ENCODE measurements at regions not wholly inside any gene's neighbourhood (a gene's known extent, or its start where the extent isn't known, plus 50 kb on each side); places are given as distances from the start of the nearest gene placed in this dataset.

DNA sequence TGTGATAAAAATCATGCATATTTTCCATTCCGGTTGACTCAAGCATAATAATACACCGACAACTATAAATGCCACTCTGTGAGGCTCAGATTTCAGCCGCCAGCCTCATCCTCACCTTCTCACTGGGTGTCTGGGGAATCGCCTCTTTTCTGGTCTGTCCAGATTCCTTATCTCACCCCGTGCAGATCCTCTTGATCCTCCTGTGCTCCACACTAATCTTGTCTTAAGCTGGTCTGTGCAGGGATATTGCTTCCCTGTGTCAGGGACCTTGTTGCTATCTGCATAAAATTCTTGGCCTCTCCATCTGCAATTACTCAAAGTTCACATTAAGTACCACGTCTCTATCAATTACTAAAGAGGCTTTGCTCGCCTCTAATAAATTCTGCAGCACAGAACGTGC is 116.6 kb upstream of the SPACA7 start:
- Histone ChIP-seq H2BK5ac (ENCODE audit: low read depth, low read length) (no peak overlapping the region), H3K23ac (ENCODE audit: insufficient read length) (no peak overlapping the region), H3K79me1 (ENCODE audit: low read depth, low read length) (no peaks in the 10 kb centered on the region), H4K8ac (ENCODE audit: extremely low read depth, insufficient read depth, low read length) (no peak overlapping the region), H3K36me3 (ENCODE audit: control insufficient read depth in 2 of 4, insufficient read depth in 4 of 4, low read length in 3 of 4) (no peaks in the 10 kb centered on the region), H2BK15ac (ENCODE audit: low read length) (no peak overlapping the region), H3K27ac (ENCODE audit: low read depth, low read length) (no peak overlapping the region), H3K14ac (ENCODE audit: insufficient read length) (no peak overlapping the region), H2BK120ac (replicated peaks; ENCODE audit: low read depth, low read length) (no peak overlapping the region), H2BK20ac (ENCODE audit: low read length) (no peak overlapping the region), H2AFZ (ENCODE audit: low read length) (no peak overlapping the region), H3K4me3 (ENCODE audit: extremely low read depth in 1 of 4, insufficient read depth in 2 of 4, low read depth in 3 of 4, low read length in 4 of 4) (no peak overlapping the region), H3K9me3 (ENCODE audit: insufficient read depth in 2 of 2, low read depth in 1 of 2, low read length in 1 of 2) (no peaks in the 10 kb centered on the region), H3K4ac (replicated peaks; ENCODE audit: insufficient read length, low read depth, low read length) (no peak overlapping the region), H3K4me1 (replicated peaks in 1 of 4; ENCODE audit: control insufficient read depth in 3 of 4, insufficient read depth in 4 of 4, low read length in 3 of 4) (no peaks in the 10 kb centered on the region), H4K5ac (ENCODE audit: insufficient read length, low read depth, low read length) (no peak overlapping the region), H4K91ac (replicated peaks; ENCODE audit: insufficient read length, low read length) (no peak overlapping the region), H3K79me2 (ENCODE audit: control insufficient read depth in 1 of 2, insufficient read depth in 2 of 2, low read length in 2 of 2) (no peaks in the 10 kb centered on the region), H4K20me1 (replicated peaks in 1 of 2; ENCODE audit: control insufficient read depth in 1 of 2, insufficient read depth in 2 of 2, low read length in 2 of 2) (no peaks in the 10 kb centered on the region), H2AK5ac (ENCODE audit: low read depth, low read length) (no peak overlapping the region), H3K4me2 (ENCODE audit: insufficient read depth in 1 of 2, low read depth in 2 of 2, low read length in 2 of 2) (no peak overlapping the region), H2BK12ac (ENCODE audit: low read depth, low read length) (no peak overlapping the region), H3K18ac (ENCODE audit: extremely low read depth, low read length) (no peak overlapping the region), H3K27me3 (replicated peaks in 1 of 4; ENCODE audit: control insufficient read depth in 3 of 4, extremely low read depth in 1 of 4, insufficient read depth in 3 of 4, low read length in 3 of 4) (no peaks in the 10 kb centered on the region; a peak in 2 of 7 replicates), H3K56ac (replicated peaks; ENCODE audit: insufficient read length, low read depth, low read length) (no peak overlapping the region), H3K9ac (replicated peaks in 1 of 4; ENCODE audit: extremely low read depth in 1 of 4, low read depth in 3 of 4, low read length in 3 of 4) (no peak overlapping the region), H3K23me2 (ENCODE audit: low read depth, low read length) (no peaks in the 10 kb centered on the region)
- TF ChIP-seq JUN (IDR thresholded peaks at IDR 0.05; ENCODE audit: low read depth, low read length) (no peak), HDAC2 (IDR thresholded peaks at IDR 0.05; ENCODE audit: borderline replicate concordance in 1 of 2, low read depth in 2 of 2, low read length in 2 of 2) (no peak), NRF1 (IDR thresholded peaks at IDR 0.05; ENCODE audit: low read depth, low read length) (no peak), CBX8 (IDR thresholded peaks at IDR 0.05; ENCODE audit: borderline replicate concordance, low read depth, low read length) (no peak), GTF2F1 (IDR thresholded peaks at IDR 0.05; ENCODE audit: borderline replicate concordance, low read depth, low read length) (no peak), KDM1A (IDR thresholded peaks at IDR 0.05; ENCODE audit: borderline replicate concordance, low read length) (no peak), KDM4A (IDR thresholded peaks at IDR 0.05; ENCODE audit: low read depth, low read length, severe bottlenecking) (no peak), EZH2 (IDR thresholded peaks at IDR 0.05; ENCODE audit: low read depth, low read length, severe bottlenecking) (no peak), NANOG (IDR thresholded peaks at IDR 0.05; ENCODE audit: insufficient read depth, low read depth, low read length, poor library complexity, severe bottlenecking) (no peak)
- ChIA-PET POLR2A (ENCODE audit: partially characterized antibody) (no interaction called here), CTCF (ENCODE audit: partially characterized antibody) (interaction anchor here (0.7 to 1.8 kb wide), 4 partner anchors 13 to 786 kb away, joined by 3 to 6 read pairs (median 3); no protein-coding TSS in a partner anchor)
- FAIRE-seq (no peak), DNase-seq (ENCODE audit: low read depth in 1 of 2, low spot score in 2 of 2) (no peak)
- WGBS, 2 experiments (ENCODE audit: extremely low coverage in 1 of 2, insufficient coverage in 1 of 2, insufficient read length in 1 of 2, insufficient replicate concordance in 2 of 2, low coverage in 1 of 2, low lambda C conversion rate in 2 of 2, missing lambda C conversion rate in 1 of 2) = 88% methylated on average over 8 of the region's 8 CpGs; no CpG with 5 or more reads in 1 of the 2 experiments
